Calu3 (cell line): ENCODE measurements at regions not wholly inside any gene's neighbourhood (a gene's known extent, or its start where the extent isn't known, plus 50 kb on each side); places are given as distances from the start of the nearest gene placed in this dataset.

Experiments used
- BruUV-seq: library from RNA; stranded (reverse); fragments of 400-500 nt; replicated peaks from 2 replicates; lab custom pipeline; 2021; lab: Mats Ljungman, UMichigan
- CTCF ChIA-PET: fragments of 300-600 bp; sonication (Branson Sonifier 250); formaldehyde crosslinking; loops from one replicate; lab custom pipeline; 2022; ENCODE audit warnings: antibody characterized with exemption; lab: Charles Lee
- DNase-seq: peaks from one replicate; pipeline ENCODE4 v3.0.0; 2022
- H3K27ac Mint-ChIP-seq: one replicate; pipeline ENCODE4 v1.8.0; 2022; ENCODE audit warnings: mixed read lengths; ENCODE audit not compliant: unreplicated experiment
- H3K27me3 Mint-ChIP-seq: one replicate; pipeline ENCODE4 v1.8.0; 2022; ENCODE audit warnings: mixed read lengths; ENCODE audit not compliant: unreplicated experiment
- H3K36me3 Mint-ChIP-seq: one replicate; pipeline ENCODE4 v1.8.0; 2022; ENCODE audit warnings: mild to moderate bottlenecking, moderate library complexity, mixed read lengths; ENCODE audit not compliant: insufficient read depth, unreplicated experiment
- H3K4me1 Mint-ChIP-seq: one replicate; pipeline ENCODE4 v1.8.0; 2022; ENCODE audit warnings: mild to moderate bottlenecking, low read depth, mixed read lengths; ENCODE audit not compliant: unreplicated experiment
- H3K4me3 Mint-ChIP-seq: one replicate; pipeline ENCODE4 v1.8.0; 2022; ENCODE audit warnings: mild to moderate bottlenecking, low read depth, moderate library complexity, mixed read lengths; ENCODE audit not compliant: unreplicated experiment
- H3K9me3 Mint-ChIP-seq: one replicate; pipeline ENCODE4 v1.8.0; 2022; ENCODE audit warnings: low read depth, mixed read lengths; ENCODE audit not compliant: unreplicated experiment
- intact Hi-C: fragments of 100-400 bp; cut with micrococcal nuclease; formaldehyde crosslinking; loops from one replicate; pipeline ENCODE4 v1.10.0; 2022; ENCODE audit not compliant: unreplicated experiment
- TF ChIP-seq, protein P1 (sequence below): fragments of 200-600 bp; IDR thresholded peaks from one replicate; pipeline ENCODE4 v1.8.0; 2022; ENCODE audit warnings: antibody characterized with exemption; ENCODE audit not compliant: unreplicated experiment

DNA sequence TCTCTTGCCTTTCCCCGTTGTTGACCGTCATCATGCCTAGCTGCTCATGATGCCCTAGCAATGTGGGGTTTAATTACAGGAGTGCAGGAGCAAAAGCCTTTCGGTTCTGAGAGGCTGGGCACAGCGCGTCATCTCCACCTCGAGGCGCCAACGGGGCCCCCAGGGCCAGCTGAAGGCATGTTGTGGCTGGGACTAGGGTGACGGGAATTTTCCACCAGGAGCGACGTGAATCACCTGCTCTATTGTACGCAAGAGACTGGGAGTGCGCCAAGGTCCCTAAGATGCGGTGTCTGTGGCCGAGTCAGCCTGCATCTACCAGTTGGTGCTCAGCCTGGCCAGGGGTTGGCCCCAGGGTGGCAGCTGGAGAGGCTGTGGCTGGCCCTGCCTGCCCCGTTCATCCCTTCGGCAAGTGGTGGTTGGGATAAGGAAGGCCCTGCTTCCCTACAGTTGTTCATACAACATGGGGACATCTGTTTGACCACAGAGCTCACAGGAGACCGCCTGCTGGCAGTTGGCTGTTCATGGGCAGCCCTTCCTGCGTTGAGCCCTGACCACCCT lies 1175.6 kb downstream of the BRD1 start:
- Mint-ChIP-seq H3K27ac (no peak overlapping the region), H3K4me1 (no peaks in the 10 kb centered on the region), H3K36me3 (no peaks in the 10 kb centered on the region), H3K9me3 (no peaks in the 10 kb centered on the region), H3K4me3 (no peak overlapping the region), H3K27me3 (no peaks in the 10 kb centered on the region)
- DNase-seq = no peak
- intact Hi-C loops = no loop called here
- no TSS peak for BruUV-seq
- CTCF ChIA-PET = no interaction called here
- TF ChIP-seq, protein P1, sequence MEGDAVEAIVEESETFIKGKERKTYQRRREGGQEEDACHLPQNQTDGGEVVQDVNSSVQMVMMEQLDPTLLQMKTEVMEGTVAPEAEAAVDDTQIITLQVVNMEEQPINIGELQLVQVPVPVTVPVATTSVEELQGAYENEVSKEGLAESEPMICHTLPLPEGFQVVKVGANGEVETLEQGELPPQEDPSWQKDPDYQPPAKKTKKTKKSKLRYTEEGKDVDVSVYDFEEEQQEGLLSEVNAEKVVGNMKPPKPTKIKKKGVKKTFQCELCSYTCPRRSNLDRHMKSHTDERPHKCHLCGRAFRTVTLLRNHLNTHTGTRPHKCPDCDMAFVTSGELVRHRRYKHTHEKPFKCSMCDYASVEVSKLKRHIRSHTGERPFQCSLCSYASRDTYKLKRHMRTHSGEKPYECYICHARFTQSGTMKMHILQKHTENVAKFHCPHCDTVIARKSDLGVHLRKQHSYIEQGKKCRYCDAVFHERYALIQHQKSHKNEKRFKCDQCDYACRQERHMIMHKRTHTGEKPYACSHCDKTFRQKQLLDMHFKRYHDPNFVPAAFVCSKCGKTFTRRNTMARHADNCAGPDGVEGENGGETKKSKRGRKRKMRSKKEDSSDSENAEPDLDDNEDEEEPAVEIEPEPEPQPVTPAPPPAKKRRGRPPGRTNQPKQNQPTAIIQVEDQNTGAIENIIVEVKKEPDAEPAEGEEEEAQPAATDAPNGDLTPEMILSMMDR = no peak

DNA sequence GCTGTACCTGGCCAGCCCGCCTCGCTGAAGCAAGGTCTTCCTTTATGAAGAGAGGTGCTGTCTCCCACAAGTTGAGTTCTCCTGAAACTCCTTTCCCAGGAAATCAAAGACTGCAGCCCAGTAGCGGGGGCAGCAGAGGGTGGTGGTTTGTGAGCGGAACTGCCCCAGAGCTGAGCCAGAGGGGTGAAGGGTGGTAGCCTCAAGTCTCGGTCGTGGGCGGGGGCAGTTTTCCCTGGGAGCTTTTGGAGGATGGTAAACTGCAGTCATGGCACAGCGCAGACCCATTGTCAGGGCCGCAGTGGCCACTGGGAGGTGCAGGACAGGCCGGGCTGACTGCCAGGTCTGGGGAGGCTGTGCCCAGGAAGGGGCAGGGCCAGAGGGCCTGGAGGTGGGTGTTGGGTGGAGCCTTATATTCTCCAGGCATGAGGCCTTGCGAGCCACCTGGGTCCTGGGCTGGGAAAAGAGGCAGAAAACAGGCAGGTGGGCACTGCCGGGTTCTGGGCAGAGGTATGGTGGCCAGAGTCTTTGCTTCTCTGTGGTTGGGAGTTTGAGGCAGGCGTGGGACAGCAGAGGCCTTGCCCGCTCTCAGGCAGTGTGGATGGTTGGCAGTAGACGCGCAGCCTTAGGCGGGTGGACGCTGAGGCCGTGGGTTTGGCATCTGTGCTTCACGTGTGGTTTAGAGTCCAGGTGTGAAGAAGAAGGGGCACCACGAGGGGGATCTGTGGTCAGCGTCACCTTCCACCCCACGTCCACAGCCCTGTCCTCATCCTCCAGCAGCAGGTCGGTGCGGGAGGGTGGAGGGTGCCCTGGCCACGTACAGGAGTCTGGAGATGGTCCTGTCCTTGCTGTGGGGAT lies 1176.4 kb downstream of the BRD1 start:
- Mint-ChIP-seq H3K9me3 (no peaks in the 10 kb centered on the region), H3K27ac (no peak overlapping the region), H3K27me3 (no peaks in the 10 kb centered on the region), H3K36me3 (no peaks in the 10 kb centered on the region), H3K4me3 (no peak overlapping the region), H3K4me1 (no peaks in the 10 kb centered on the region)
- no TSS peak for BruUV-seq
- DNase-seq = no peak
- intact Hi-C loops = no loop called here
- CTCF ChIA-PET = no interaction called here
- TF ChIP-seq, protein P1 = no peak

DNA sequence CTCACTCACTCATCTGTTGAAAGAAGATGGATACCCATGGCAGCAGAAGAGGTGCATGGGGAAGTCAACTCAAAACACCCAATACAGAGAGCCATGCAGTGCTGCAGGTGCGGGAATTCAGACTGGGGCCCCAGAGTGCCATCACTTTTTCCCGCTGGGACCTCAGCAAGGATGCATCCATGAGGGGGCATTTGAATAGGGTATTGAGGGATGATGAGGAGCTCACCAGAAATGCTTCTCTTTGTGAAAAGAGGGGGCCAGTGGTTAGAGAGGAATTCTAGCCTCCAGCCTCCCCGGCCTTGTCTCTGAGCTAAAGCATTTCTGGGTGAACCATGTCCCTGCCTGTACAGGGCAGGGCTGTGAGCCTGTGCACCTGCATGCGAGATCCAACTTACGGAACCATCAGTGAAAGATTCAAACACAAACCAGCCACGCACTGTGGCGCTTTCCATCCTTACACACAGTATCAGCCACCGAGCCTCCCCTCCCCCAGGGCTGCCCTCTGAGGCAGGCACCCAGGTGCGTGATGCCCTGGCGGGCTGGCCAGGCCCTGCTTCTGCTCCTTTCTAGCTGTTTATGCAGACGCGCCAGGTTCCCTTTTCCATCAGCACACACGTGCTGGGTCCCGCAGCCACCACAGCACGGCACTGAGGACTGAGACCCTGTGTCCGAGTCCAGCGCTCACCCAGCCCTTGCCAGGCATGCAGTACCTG lies 1177.2 kb downstream of the BRD1 start:
- CTCF ChIA-PET = no interaction called here
- DNase-seq = no peak
- intact Hi-C loops = no loop called here

DNA sequence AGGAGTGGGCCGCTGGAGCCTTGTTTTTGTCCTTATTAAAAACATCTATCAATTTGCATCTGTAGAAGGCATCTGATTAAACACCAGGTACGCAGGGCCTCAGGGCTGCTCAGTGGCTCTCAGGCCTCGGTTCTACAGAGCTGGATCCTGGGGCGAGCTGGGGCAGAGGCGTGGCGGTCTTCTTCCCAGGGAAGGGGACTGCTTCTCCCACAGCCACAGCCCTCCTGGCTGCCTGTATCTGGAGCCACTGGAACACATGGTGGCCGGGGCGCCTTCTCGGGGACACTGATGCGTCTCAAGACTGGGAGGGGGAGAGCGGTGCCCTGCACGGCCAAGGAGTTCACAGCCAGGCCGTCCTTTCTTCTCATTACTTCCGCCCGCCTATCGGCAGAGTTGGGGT lies 1178.2 kb downstream of the BRD1 start:
- no TSS peak for BruUV-seq
- intact Hi-C loops = no loop called here
- Mint-ChIP-seq H3K4me3 (no peak overlapping the region), H3K27ac (no peak overlapping the region), H3K4me1 (no peaks in the 10 kb centered on the region), H3K36me3 (no peaks in the 10 kb centered on the region), H3K27me3 (no peaks in the 10 kb centered on the region), H3K9me3 (no peaks in the 10 kb centered on the region)
- CTCF ChIA-PET = no interaction called here
- no peak for DNase-seq
- TF ChIP-seq, protein P1 = no peak

More for the DNA sequence above, 1177.2 kb downstream of the BRD1 start:
- Mint-ChIP-seq H3K9me3 (no peaks in the 10 kb centered on the region), H3K4me3 (no peak overlapping the region), H3K36me3 (no peaks in the 10 kb centered on the region), H3K27ac (no peak overlapping the region), H3K27me3 (no peaks in the 10 kb centered on the region), H3K4me1 (no peaks in the 10 kb centered on the region)
- BruUV-seq = no TSS peak
- TF ChIP-seq, protein P1 = no peak
